GM23338 (cell line): ENCODE measurements at regions not wholly inside any gene's neighbourhood (a gene's known extent, or its start where the extent isn't known, plus 50 kb on each side); places are given as distances from the start of the nearest gene placed in this dataset.

ENCODE experiments used
- ATAC-seq: fragments of 200-7000 bp; cut with Tn5 transposase; 3 replicates; pipeline ENCODE4 v1.9.1; 2020
- DNase-seq: peaks from one replicate; pipeline ENCODE4 v3.0.0-alpha.2; 2015; ENCODE audit warnings: low spot score
- H2AFZ ChIP-seq: fragments of 200-600 bp; sonication (generic); 2 replicates; pipeline ENCODE4 v1.8.0; 2016; ENCODE audit warnings: antibody characterized with exemption, mild to moderate bottlenecking, moderate library complexity
- H3F3A ChIP-seq: fragments of 200-600 bp; sonication (generic); replicated peaks from 2 replicates; pipeline ENCODE4 v1.8.0; 2017; ENCODE audit warnings: antibody characterized with exemption, mixed run types, low read depth
- H3K27ac ChIP-seq: fragments of 200-600 bp; sonication (generic); 2 replicates; pipeline ENCODE4 v1.6.1; 2016; ENCODE audit warnings: low read depth
- H3K27me3 ChIP-seq: fragments of 200-600 bp; sonication (generic); 2 replicates; pipeline ENCODE4 v1.8.0; 2016; ENCODE audit warnings: mild to moderate bottlenecking, mixed run types, moderate library complexity; ENCODE audit not compliant: insufficient read depth
- H3K36me3 ChIP-seq: fragments of 200-600 bp; sonication (generic); 2 replicates; pipeline ENCODE4 v1.8.0; 2016; ENCODE audit warnings: mild to moderate bottlenecking; ENCODE audit not compliant: insufficient read depth
- H3K4me1 ChIP-seq: fragments of 200-600 bp; sonication (generic); 2 replicates; pipeline ENCODE4 v1.8.0; 2016; ENCODE audit warnings: mild to moderate bottlenecking, moderate library complexity; ENCODE audit not compliant: insufficient read depth
- H3K4me2 ChIP-seq: fragments of 200-600 bp; sonication (generic); 2 replicates; pipeline ENCODE4 v1.7.1; 2017; ENCODE audit warnings: mixed run types
- H3K4me3 ChIP-seq: fragments of 200-600 bp; sonication (generic); 2 replicates; pipeline ENCODE4 v1.6.1; 2016; ENCODE audit warnings: mixed run types
- H3K79me2 ChIP-seq: fragments of 200-600 bp; sonication (generic); replicated peaks from 2 replicates; pipeline ENCODE4 v1.8.0; 2017; ENCODE audit warnings: mild to moderate bottlenecking; ENCODE audit not compliant: insufficient read depth
- H3K9me2 ChIP-seq: fragments of 200-600 bp; sonication (generic); 2 replicates; pipeline ENCODE4 v1.8.0; 2017; ENCODE audit not compliant: insufficient read depth
- H4K20me1 ChIP-seq: fragments of 200-600 bp; sonication (generic); replicated peaks from 2 replicates; pipeline ENCODE4 v1.8.0; 2017; ENCODE audit warnings: mild to moderate bottlenecking; ENCODE audit not compliant: insufficient read depth
- H3K27ac Mint-ChIP-seq: 2 replicates; pipeline ENCODE4 v1.8.0; 2020; ENCODE audit warnings: inconsistent platforms, mild to moderate bottlenecking, moderate library complexity, mixed read lengths
- H3K27me3 Mint-ChIP-seq: 3 replicates; pipeline ENCODE4 v1.8.0; 2022; ENCODE audit warnings: low read depth, mild to moderate bottlenecking, moderate library complexity, mixed read lengths, inconsistent platforms; ENCODE audit not compliant: insufficient read depth, poor library complexity
- H3K36me3 Mint-ChIP-seq: 3 replicates; pipeline ENCODE4 v1.8.0; 2021; ENCODE audit warnings: low read depth, mild to moderate bottlenecking, inconsistent platforms, moderate library complexity, mixed read lengths
- H3K4me1 Mint-ChIP-seq: 3 replicates; pipeline ENCODE4 v1.8.0; 2020; ENCODE audit warnings: mild to moderate bottlenecking, inconsistent platforms, mixed read lengths
- H3K4me3 Mint-ChIP-seq: 3 replicates; pipeline ENCODE4 v1.8.0; 2021; ENCODE audit warnings: moderate library complexity, mild to moderate bottlenecking, inconsistent platforms, mixed read lengths
- H3K9me3 Mint-ChIP-seq: 3 replicates; pipeline ENCODE4 v1.8.0; 2020; ENCODE audit warnings: moderate library complexity, mild to moderate bottlenecking, inconsistent platforms, mixed read lengths
- CREB1 ChIP-seq: fragments of 250-450 bp; sonication (Bioruptor Pico); IDR thresholded peaks from 2 replicates; pipeline ENCODE4 v1.5.0; 2020; ENCODE audit warnings: low read depth, mild to moderate bottlenecking, moderate library complexity
- CTCF ChIP-seq, 2 experiments: fragments of 200-600 bp in 1 of 2; sonication (generic) in 1 of 2; conservative IDR thresholded peaks; 2 replicates each; pipeline versions ENCODE4 v1.5.1 to v1.6.1; 2016 to 2017; ENCODE audit warnings: antibody characterized with exemption in 2 of 2, low read depth in 2 of 2, mild to moderate bottlenecking in 2 of 2, moderate library complexity in 1 of 2
- ETS1 ChIP-seq: IDR thresholded peaks from 2 replicates; pipeline ENCODE4 v1.6.1; 2016; ENCODE audit warnings: antibody characterized with exemption
- EZH2 ChIP-seq: fragments of 200-600 bp; sonication (generic); IDR thresholded peaks from one replicate; pipeline ENCODE4 v1.8.0; 2017; ENCODE audit warnings: antibody characterized with exemption, mild to moderate bottlenecking, low read depth; ENCODE audit not compliant: unreplicated experiment
- EZH2phosphoT487 ChIP-seq: fragments of 200-600 bp; sonication (generic); IDR thresholded peaks from one replicate; pipeline ENCODE4 v1.8.1; 2018; ENCODE audit warnings: antibody characterized with exemption; ENCODE audit not compliant: unreplicated experiment
- JUNB ChIP-seq: IDR thresholded peaks from one replicate; pipeline ENCODE4 v1.6.1; 2016; ENCODE audit warnings: antibody characterized with exemption; ENCODE audit not compliant: unreplicated experiment
- NANOG ChIP-seq: IDR thresholded peaks from 2 replicates; pipeline ENCODE4 v1.6.1; 2016; ENCODE audit warnings: antibody characterized with exemption, borderline replicate concordance
- POLR2AphosphoS5 ChIP-seq: IDR thresholded peaks from 2 replicates; pipeline ENCODE4 v1.6.1; 2016; ENCODE audit warnings: antibody characterized with exemption, low read depth
- REST ChIP-seq: IDR thresholded peaks from one replicate; pipeline ENCODE4 v1.6.1; 2018; ENCODE audit warnings: antibody characterized with exemption; ENCODE audit not compliant: unreplicated experiment
- STAT1 ChIP-seq: IDR thresholded peaks from one replicate; pipeline ENCODE4 v1.6.1; 2016; ENCODE audit warnings: antibody characterized with exemption; ENCODE audit not compliant: unreplicated experiment
- ZNF114 ChIP-seq: fragments of 250-450 bp; sonication (Bioruptor Pico); IDR thresholded peaks from 2 replicates; pipeline ENCODE4 v1.5.0; 2020; ENCODE audit warnings: mild to moderate bottlenecking, moderate library complexity
- ZNF331 ChIP-seq: fragments of 250-450 bp; sonication (Bioruptor Pico); IDR thresholded peaks from 2 replicates; pipeline ENCODE4 v1.5.0; 2020; ENCODE audit warnings: low read depth, mild to moderate bottlenecking, moderate library complexity
- ZNF462 ChIP-seq: fragments of 250-450 bp; sonication (Bioruptor Pico); IDR thresholded peaks from 2 replicates; pipeline ENCODE4 v1.5.0; 2020; ENCODE audit warnings: mild to moderate bottlenecking, moderate library complexity

- no peak overlapping the region for H3K4me3 Mint-ChIP-seq
- H3K27me3 ChIP-seq: no peaks in the 10 kb centered on the region
- H3K4me1 Mint-ChIP-seq: no peaks in the 10 kb centered on the region
- no peaks in the 10 kb centered on the region for H3K27me3 Mint-ChIP-seq
- no peaks in the 10 kb centered on the region for H3K9me2 ChIP-seq
- TF ChIP-seq ZNF462 (CRISPR knock-in tag) (no peak), ETS1 (no peak), EZH2 (no peak), CREB1 (no peak), EZH2phosphoT487 (no peak), ZNF331 (CRISPR knock-in tag) (no peak), POLR2AphosphoS5 (no peak), ZNF114 (CRISPR knock-in tag) (no peak), REST (no peak), NANOG (no peak), CTCF (conservative IDR thresholded peaks at IDR 0.05; ENCODE audit: low read depth in 2 of 2) (no peak), STAT1 (no peak), JUNB (no peak)
- no peak overlapping the region for H3K4me2 ChIP-seq
- no peaks in the 10 kb centered on the region; the same call in 1 of the 2 replicates for H3K36me3 ChIP-seq
- ATAC-seq (no peak), DNase-seq (no peak)
- H2AFZ ChIP-seq: no peak overlapping the region
- H3K27ac Mint-ChIP-seq: no peak overlapping the region
- no peak overlapping the region for H3K4me3 ChIP-seq
- H3K4me1 ChIP-seq: no peaks in the 10 kb centered on the region
- H3K27ac ChIP-seq: no peak overlapping the region
- H3K36me3 Mint-ChIP-seq: peaks cover 6% of the 10 kb centered on the region; the same call in 1 of the 3 replicates
- no peaks in the 10 kb centered on the region for H3K79me2 ChIP-seq
- no peaks in the 10 kb centered on the region for H3F3A ChIP-seq
- peaks cover 8% of the 10 kb centered on the region for H3K9me3 Mint-ChIP-seq
- H4K20me1 ChIP-seq: no peaks in the 10 kb centered on the region
Observed at GRCh38 chr3:166864473-166865467, 515.3 kb downstream of the ZBBX start.
